SU-DHL-6 (cell line): ENCODE measurements at regions not wholly inside any gene's neighbourhood (a gene's known extent, or its start where the extent isn't known, plus 50 kb on each side); places are given as distances from the start of the nearest gene placed in this dataset.

ENCODE experiments used
- H2AFZ ChIP-seq: fragments of 200-600 bp; sonication (generic); 2 replicates; pipeline ENCODE4 v1.6.1; 2014; ENCODE audit warnings: low read depth, mild to moderate bottlenecking, moderate library complexity, mixed read lengths, antibody characterized with exemption, low read length; ENCODE audit not compliant: severe bottlenecking
- H3F3A ChIP-seq: fragments of 200-600 bp; shearing (Covaris generic); 2 replicates; pipeline ENCODE4 v1.6.0; 2016; ENCODE audit warnings: antibody characterized with exemption, mild to moderate bottlenecking; ENCODE audit not compliant: insufficient read depth
- H3K27ac ChIP-seq: fragments of 200-600 bp; sonication (generic); 2 replicates; pipeline ENCODE4 v1.5.1; 2016; ENCODE audit warnings: low read depth, mild to moderate bottlenecking, low read length, moderate library complexity, mixed read lengths
- H3K27me3 ChIP-seq: fragments of 200-600 bp; sonication (generic), shearing (Covaris generic); 2 replicates; pipeline ENCODE4 v1.6.0; 2014; ENCODE audit warnings: mild to moderate bottlenecking, low read length
- H3K36me3 ChIP-seq: fragments of 200-600 bp; sonication (generic); 2 replicates; pipeline ENCODE4 v1.6.1; 2014; ENCODE audit warnings: mild to moderate bottlenecking, low read length, mixed read lengths
- H3K4me2 ChIP-seq: fragments of 300-600, 200-600 bp; shearing (Covaris generic), sonication (generic); 2 replicates; pipeline ENCODE4 v1.6.0; 2014; ENCODE audit warnings: low read length, low read depth, mild to moderate bottlenecking; ENCODE audit not compliant: poor library complexity, severe bottlenecking
- H3K4me3 ChIP-seq: fragments of 200-600 bp; sonication (generic); 2 replicates; pipeline ENCODE4 v1.5.1; 2014; ENCODE audit warnings: antibody characterized with exemption, low read length, mild to moderate bottlenecking, mixed read lengths; ENCODE audit not compliant: insufficient read depth, poor library complexity, severe bottlenecking
- H3K79me2 ChIP-seq: fragments of 200-600 bp; sonication (generic); 2 replicates; pipeline ENCODE4 v1.6.1; 2014; ENCODE audit warnings: mild to moderate bottlenecking, low read length, moderate library complexity; ENCODE audit not compliant: insufficient read depth
- H3K9ac ChIP-seq: fragments of 200-600 bp; sonication (generic); 2 replicates; pipeline ENCODE4 v1.7.0; 2014; ENCODE audit warnings: mild to moderate bottlenecking, low read length
- H3K9me2 ChIP-seq: fragments of 200-600 bp; sonication (generic); replicated peaks from 2 replicates; pipeline ENCODE4 v1.6.1; 2014; ENCODE audit warnings: low read length; ENCODE audit not compliant: insufficient read depth
- H3K9me3 ChIP-seq: fragments of 200-600 bp; sonication (generic); 2 replicates; pipeline ENCODE4 v1.6.1; 2014; ENCODE audit warnings: low read length, mixed read lengths; ENCODE audit not compliant: insufficient read depth
- H4K20me1 ChIP-seq: fragments of 200-600 bp; sonication (generic); 2 replicates; pipeline ENCODE4 v1.6.1; 2014; ENCODE audit warnings: low read depth, mild to moderate bottlenecking, antibody characterized with exemption, low read length, moderate library complexity, mixed read lengths
- CTCF ChIP-seq: fragments of 200-600 bp; sonication (generic); IDR thresholded peaks from one replicate; pipeline ENCODE4 v1.5.1; 2017; ENCODE audit warnings: antibody characterized with exemption, mild to moderate bottlenecking, low read length, moderate library complexity; ENCODE audit not compliant: insufficient read depth, poor library complexity, severe bottlenecking
- EZH2phosphoT487 ChIP-seq: fragments of 200-600 bp; sonication (generic), shearing (Covaris generic); conservative IDR thresholded peaks from 2 replicates; pipeline ENCODE4 v1.6.1; 2018; ENCODE audit warnings: mild to moderate bottlenecking, antibody characterized with exemption, low read length, moderate library complexity, mixed read lengths

- H3K9ac ChIP-seq, result no peak overlapping the region
- H3F3A ChIP-seq, result no peaks in the 10 kb centered on the region
- no peak overlapping the region for H3K4me3 ChIP-seq
- H2AFZ ChIP-seq, result no peak overlapping the region
- TF ChIP-seq EZH2phosphoT487, result no peak
- no peak for TF ChIP-seq CTCF
- no peaks in the 10 kb centered on the region for H3K27me3 ChIP-seq
- no peaks in the 10 kb centered on the region for H4K20me1 ChIP-seq
- no peaks in the 10 kb centered on the region for H3K9me3 ChIP-seq
- no peak overlapping the region for H3K27ac ChIP-seq
- H3K36me3 ChIP-seq, result no peaks in the 10 kb centered on the region
- no peaks in the 10 kb centered on the region for H3K9me2 ChIP-seq
- H3K4me2 ChIP-seq, result no peak overlapping the region
- no peaks in the 10 kb centered on the region for H3K79me2 ChIP-seq
Measured at GRCh38 chr5:61619777-61620518, 287.9 kb downstream of the ZSWIM6 start.

GRCh38 chr5:61620699-61621182 lies 288.7 kb downstream of the ZSWIM6 start:
- no peak overlapping the region for H3K4me2 ChIP-seq

GRCh38 chr5:61621202-61621650 lies 289.2 kb downstream of the ZSWIM6 start:
- H4K20me1 ChIP-seq, result no peaks in the 10 kb centered on the region
- H2AFZ ChIP-seq, result no peak overlapping the region
- H3K27me3 ChIP-seq, result no peaks in the 10 kb centered on the region
- H3K9me2 ChIP-seq, result no peaks in the 10 kb centered on the region
- H3K27ac ChIP-seq, result no peak overlapping the region
- H3K4me3 ChIP-seq, result no peak overlapping the region
- H3K4me2 ChIP-seq, result no peak overlapping the region
- H3K9ac ChIP-seq, result no peak overlapping the region
- TF ChIP-seq EZH2phosphoT487, result no peak
- TF ChIP-seq CTCF, result no peak
- no peaks in the 10 kb centered on the region for H3K9me3 ChIP-seq
- H3K79me2 ChIP-seq, result no peaks in the 10 kb centered on the region
- H3K36me3 ChIP-seq, result no peaks in the 10 kb centered on the region
- H3F3A ChIP-seq, result no peaks in the 10 kb centered on the region

More at GRCh38 chr5:61620699-61621182, 288.7 kb downstream of the ZSWIM6 start:
- Histone ChIP-seq H3K4me3 (no peak overlapping the region), H3K9me2 (no peaks in the 10 kb centered on the region), H3F3A (no peaks in the 10 kb centered on the region), H3K27ac (no peak overlapping the region), H2AFZ (no peak overlapping the region), H3K9ac (no peak overlapping the region), H3K79me2 (no peaks in the 10 kb centered on the region), H3K9me3 (no peaks in the 10 kb centered on the region), H4K20me1 (no peaks in the 10 kb centered on the region), H3K36me3 (no peaks in the 10 kb centered on the region), H3K27me3 (no peaks in the 10 kb centered on the region)
- no peak for TF ChIP-seq CTCF
- TF ChIP-seq EZH2phosphoT487, result no peak
